Tibial nerve (tissue), 4 donors: ENCODE measurements at regions not wholly inside any gene's neighbourhood (a gene's known extent, or its start where the extent isn't known, plus 50 kb on each side); places are given as distances from the start of the nearest gene placed in this dataset.

ENCODE experiments used
- DNase-seq, 2 donors: peaks; one replicate each; pipeline ENCODE4 v3.0.0-alpha.2; 2019; ENCODE audit warnings: low spot score in 2 of 2
- H3K27ac ChIP-seq, 4 donors: fragments of 200-600 bp; sonication (generic) in 3 of 4; one replicate each; pipeline ENCODE4 v1.5.1; 2017 to 2019; ENCODE audit warnings: mild to moderate bottlenecking in 1 of 4
- H3K27me3 ChIP-seq, 2 donors: fragments of 200-600 bp; sonication (generic) in 1 of 2; one replicate each; pipeline versions ENCODE4 v1.5.1 to v1.6.0; 2017 to 2019
- H3K36me3 ChIP-seq, 3 donors: fragments of 200-600 bp; sonication (generic); one replicate each; pipeline ENCODE4 v1.5.1; 2018 to 2019
- H3K4me1 ChIP-seq, 4 donors: fragments of 200-600 bp; sonication (generic) in 3 of 4; one replicate each; pipeline ENCODE4 v1.5.1; 2017 to 2019
- H3K4me3 ChIP-seq, 4 donors: fragments of 200-600 bp; sonication (generic) in 3 of 4; one replicate each; pipeline ENCODE4 v1.5.1; 2017 to 2019; ENCODE audit warnings: mild to moderate bottlenecking in 1 of 4, moderate library complexity in 1 of 4
- H3K9me3 ChIP-seq, 4 donors: fragments of 200-600 bp; sonication (generic) in 3 of 4; one replicate each; pipeline ENCODE4 v1.5.1; 2017 to 2019
- EP300 ChIP-seq, 2 donors: sonication (generic); formaldehyde crosslinking; IDR thresholded peaks; one replicate each; pipeline ENCODE4 v1.6.1; 2017; ENCODE audit warnings: antibody characterized with exemption in 2 of 2, mild to moderate bottlenecking in 1 of 2
- POLR2A ChIP-seq, 2 donors: fragments of 450-650 bp; IDR thresholded peaks; one replicate each; pipeline ENCODE4 v1.6.1; 2017; ENCODE audit warnings: antibody characterized with exemption in 2 of 2, mild to moderate bottlenecking in 2 of 2, moderate library complexity in 2 of 2
- WGBS, 2 donors: methylation state at CpG; one replicate each; pipeline ENCODE4 v1.1.5; 2018; 5-methylcytosine and 5-hydroxymethylcytosine counted together
- TF ChIP-seq, protein P1 (sequence below), 5 experiments: fragments of 200-600 bp in 3 of 5; fragments of 450-650 bp in 2 of 5; sonication (generic) in 3 of 5; IDR thresholded peaks; one replicate each; pipeline ENCODE4 v1.5.1; 2016 to 2019; ENCODE audit warnings: antibody characterized with exemption in 5 of 5, mild to moderate bottlenecking in 3 of 5, moderate library complexity in 2 of 5

DNA sequence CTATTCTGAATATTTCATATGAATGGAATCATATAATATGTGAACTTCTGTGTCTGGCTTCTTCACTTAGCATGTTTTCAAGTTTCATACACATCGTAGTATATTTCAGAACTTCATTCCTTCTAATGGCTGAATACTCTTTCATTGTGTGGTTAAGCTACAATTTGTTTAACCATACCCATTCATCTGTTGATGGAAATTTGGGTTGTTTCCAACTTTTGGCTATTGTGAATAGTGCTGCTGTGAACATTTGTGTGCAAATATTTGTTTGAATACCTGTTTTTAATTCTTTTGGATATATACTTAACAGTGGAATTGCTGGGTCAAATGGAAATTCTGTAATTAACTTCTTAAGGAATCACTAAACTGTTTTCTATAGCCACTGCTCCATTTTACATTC is 86.0 kb upstream of the MDFIC start:
- TF ChIP-seq POLR2A (IDR thresholded peaks at IDR 0.05) (no peak), EP300 (IDR thresholded peaks at IDR 0.05) (no peak)
- TF ChIP-seq, protein P1, sequence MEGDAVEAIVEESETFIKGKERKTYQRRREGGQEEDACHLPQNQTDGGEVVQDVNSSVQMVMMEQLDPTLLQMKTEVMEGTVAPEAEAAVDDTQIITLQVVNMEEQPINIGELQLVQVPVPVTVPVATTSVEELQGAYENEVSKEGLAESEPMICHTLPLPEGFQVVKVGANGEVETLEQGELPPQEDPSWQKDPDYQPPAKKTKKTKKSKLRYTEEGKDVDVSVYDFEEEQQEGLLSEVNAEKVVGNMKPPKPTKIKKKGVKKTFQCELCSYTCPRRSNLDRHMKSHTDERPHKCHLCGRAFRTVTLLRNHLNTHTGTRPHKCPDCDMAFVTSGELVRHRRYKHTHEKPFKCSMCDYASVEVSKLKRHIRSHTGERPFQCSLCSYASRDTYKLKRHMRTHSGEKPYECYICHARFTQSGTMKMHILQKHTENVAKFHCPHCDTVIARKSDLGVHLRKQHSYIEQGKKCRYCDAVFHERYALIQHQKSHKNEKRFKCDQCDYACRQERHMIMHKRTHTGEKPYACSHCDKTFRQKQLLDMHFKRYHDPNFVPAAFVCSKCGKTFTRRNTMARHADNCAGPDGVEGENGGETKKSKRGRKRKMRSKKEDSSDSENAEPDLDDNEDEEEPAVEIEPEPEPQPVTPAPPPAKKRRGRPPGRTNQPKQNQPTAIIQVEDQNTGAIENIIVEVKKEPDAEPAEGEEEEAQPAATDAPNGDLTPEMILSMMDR (IDR thresholded peaks at IDR 0.05) = no peak
- DNase-seq = no peak
- no peak overlapping the region for H3K4me3 ChIP-seq
- 0% methylated on average over 1 of the region's 1 CpG for WGBS, 2 donors
- H3K27ac ChIP-seq = no peak overlapping the region
- H3K27me3 ChIP-seq = no peaks in the 10 kb centered on the region
- H3K36me3 ChIP-seq = no peaks in the 10 kb centered on the region
- H3K4me1 ChIP-seq = no peaks in the 10 kb centered on the region
- H3K9me3 ChIP-seq = no peaks in the 10 kb centered on the region

DNA sequence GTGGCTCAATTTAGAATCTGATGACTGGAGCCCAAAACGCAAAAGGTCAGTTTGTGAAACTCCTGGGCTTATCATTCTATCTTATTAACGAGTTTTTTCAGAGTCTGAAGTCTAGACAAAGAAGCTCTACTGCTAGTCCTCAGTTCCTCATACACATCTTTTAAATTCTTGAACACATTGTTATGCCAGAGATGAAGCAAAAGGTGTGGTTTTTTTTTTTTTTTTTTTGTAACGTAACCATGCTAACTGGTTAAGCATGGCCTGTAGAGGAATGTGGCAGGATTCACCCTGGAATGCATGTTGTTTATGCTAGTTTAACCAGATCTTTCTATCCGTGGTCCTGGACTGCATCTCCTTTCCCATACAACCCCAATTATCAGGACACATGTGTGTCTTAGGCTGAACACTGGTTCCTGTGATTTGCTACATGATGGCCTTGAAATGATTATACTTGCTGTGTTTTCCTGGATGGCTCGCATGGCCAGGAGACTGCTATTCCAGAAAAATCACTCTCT is 79.3 kb upstream of the MDFIC start:
- TF ChIP-seq, protein P1 (IDR thresholded peaks at IDR 0.05) = no peak
- TF ChIP-seq EP300 (IDR thresholded peaks at IDR 0.05) (no peak), POLR2A (IDR thresholded peaks at IDR 0.05) (no peak)
- no peak overlapping the region for H3K4me3 ChIP-seq
- no peak overlapping the region for H3K27ac ChIP-seq
- H3K36me3 ChIP-seq = no peaks in the 10 kb centered on the region
- no peak for DNase-seq
- H3K27me3 ChIP-seq = no peaks in the 10 kb centered on the region
- H3K9me3 ChIP-seq = no peaks in the 10 kb centered on the region
- no peaks in the 10 kb centered on the region for H3K4me1 ChIP-seq
- WGBS, 2 donors = 78 to 82% methylated on average over 5 of the region's 5 CpGs

DNA sequence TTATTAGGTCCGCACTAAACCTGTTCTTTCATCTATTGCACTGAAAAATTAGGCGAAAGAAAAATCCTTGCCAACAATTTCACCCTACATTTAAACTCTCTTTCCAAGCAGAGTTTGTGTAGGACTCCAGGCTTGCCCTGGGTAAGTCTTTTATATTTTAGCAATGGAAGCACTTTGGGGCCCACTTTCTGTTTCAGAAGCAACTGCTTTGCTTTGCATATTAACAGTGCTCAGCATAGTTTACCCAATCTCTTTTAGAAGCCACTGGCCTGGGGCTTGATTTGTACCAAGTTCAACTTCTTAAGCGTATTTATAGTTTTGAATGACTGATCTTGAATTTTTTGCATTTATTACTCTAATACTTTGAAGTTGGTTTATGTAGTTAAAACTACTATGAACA is 78.8 kb upstream of the MDFIC start:
- no peak for DNase-seq
- Histone ChIP-seq H3K27me3 (no peaks in the 10 kb centered on the region), H3K27ac (no peak overlapping the region), H3K4me1 (no peaks in the 10 kb centered on the region), H3K36me3 (no peaks in the 10 kb centered on the region), H3K4me3 (no peak overlapping the region), H3K9me3 (no peaks in the 10 kb centered on the region)
- TF ChIP-seq, protein P1 (IDR thresholded peaks at IDR 0.05) = no peak
- TF ChIP-seq POLR2A (IDR thresholded peaks at IDR 0.05) (no peak), EP300 (IDR thresholded peaks at IDR 0.05) (no peak)
- WGBS, 2 donors = 98 to 100% methylated on average over 3 of the region's 3 CpGs

DNA sequence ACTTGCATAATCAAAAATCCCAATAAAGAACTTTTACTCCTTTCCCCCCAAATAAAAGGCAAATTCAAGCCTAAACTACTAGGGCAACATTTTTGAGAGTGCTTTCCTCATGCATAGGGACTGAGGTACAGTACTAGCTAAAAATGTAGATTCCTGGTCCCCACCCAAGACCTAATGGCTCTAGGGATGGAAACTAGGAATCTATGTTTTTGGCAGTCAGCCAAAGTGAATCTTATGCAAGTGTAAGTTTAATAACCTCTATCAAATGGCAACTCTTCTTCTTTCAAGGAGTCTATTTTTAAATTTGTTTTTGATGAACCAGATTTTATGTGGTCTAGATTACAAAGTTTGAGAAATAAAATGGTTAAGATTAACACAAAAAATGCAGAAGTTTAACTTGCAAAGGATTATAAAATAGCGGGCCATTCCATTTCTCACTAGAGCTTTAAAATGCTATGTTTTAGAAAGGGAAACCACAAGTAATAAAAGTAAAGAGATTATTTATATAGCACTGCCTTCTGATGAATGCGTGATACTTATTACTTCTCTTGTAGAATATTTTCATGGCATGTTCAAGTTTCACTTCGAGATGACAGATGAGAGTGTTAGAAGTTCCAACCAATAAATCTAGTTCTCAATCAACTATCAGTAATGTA is 70.4 kb upstream of the MDFIC start:
- no peak overlapping the region for H3K27ac ChIP-seq
- no peaks in the 10 kb centered on the region for H3K4me1 ChIP-seq
- H3K36me3 ChIP-seq = no peaks in the 10 kb centered on the region
- no peaks in the 10 kb centered on the region for H3K27me3 ChIP-seq
- H3K9me3 ChIP-seq = no peaks in the 10 kb centered on the region
- TF ChIP-seq EP300 (IDR thresholded peaks at IDR 0.05) (no peak), POLR2A (IDR thresholded peaks at IDR 0.05) (no peak)
- TF ChIP-seq, protein P1 (IDR thresholded peaks at IDR 0.05) = no peak
- 60 to 68% methylated on average over 3 of the region's 3 CpGs for WGBS, 2 donors
- no peak for DNase-seq
- H3K4me3 ChIP-seq = no peak overlapping the region

- Histone ChIP-seq H3K36me3 (no peaks in the 10 kb centered on the region), H3K4me1 (no peaks in the 10 kb centered on the region), H3K9me3 (no peaks in the 10 kb centered on the region), H3K4me3 (no peak overlapping the region), H3K27me3 (no peaks in the 10 kb centered on the region), H3K27ac (no peak overlapping the region)
- TF ChIP-seq, protein P1 (IDR thresholded peaks at IDR 0.05) = no peak
- TF ChIP-seq EP300 (IDR thresholded peaks at IDR 0.05) (no peak), POLR2A (IDR thresholded peaks at IDR 0.05) (no peak)
- DNase-seq = no peak
Observed at GRCh38 chr7:114852293-114852692, 69.6 kb upstream of the MDFIC start.
